PC-9 (cell line): ENCODE measurements at regions not wholly inside any gene's neighbourhood (a gene's known extent, or its start where the extent isn't known, plus 50 kb on each side); places are given as distances from the start of the nearest gene placed in this dataset.

Experiments used
- BruUV-seq: library from RNA; stranded (reverse); fragments of 400-500 nt; replicated peaks from 2 replicates; lab custom pipeline; 2021; lab: Mats Ljungman, UMichigan
- CTCF ChIA-PET: fragments of 300-600 bp; sonication (Branson Sonifier 250); formaldehyde crosslinking; loops from one replicate; lab custom pipeline; 2022; ENCODE audit warnings: antibody characterized with exemption; lab: Charles Lee
- POLR2A ChIA-PET: fragments of 300-600 bp; sonication (Branson Sonifier 250); formaldehyde crosslinking; loops from one replicate; lab custom pipeline; 2022; ENCODE audit warnings: antibody characterized with exemption; ENCODE audit not compliant: unreplicated experiment; lab: Charles Lee
- DNase-seq, 2 experiments: peaks; one replicate each; pipeline versions ENCODE4 v3.0.0 to v3.0.0-alpha.2; 2015 to 2022; ENCODE audit warnings: mixed read lengths in 1 of 2
- H2AFZ ChIP-seq: fragments of 200-600 bp; sonication (generic); 2 replicates; pipeline ENCODE4 v1.8.1; 2017; ENCODE audit warnings: antibody characterized with exemption
- H3F3A ChIP-seq: fragments of 200-600 bp; sonication (generic); 2 replicates; pipeline ENCODE4 v1.8.1; 2017; ENCODE audit warnings: antibody characterized with exemption, mild to moderate bottlenecking, low read depth; ENCODE audit not compliant: insufficient read depth
- H3K27ac ChIP-seq: fragments of 200-600 bp; sonication (generic); 2 replicates; pipeline ENCODE4 v1.6.1; 2016; ENCODE audit warnings: mixed run types
- H3K27me3 ChIP-seq: fragments of 200-600 bp; sonication (generic); 2 replicates; pipeline ENCODE4 v1.6.1; 2016; ENCODE audit warnings: low read depth, mixed run types; ENCODE audit not compliant: insufficient read depth
- H3K36me3 ChIP-seq: fragments of 200-600 bp; sonication (generic); 2 replicates; pipeline ENCODE4 v1.6.1; 2016; ENCODE audit warnings: low read depth, mixed run types
- H3K4me1 ChIP-seq: fragments of 200-600 bp; sonication (generic); replicated peaks from 2 replicates; pipeline ENCODE4 v1.6.1; 2016; ENCODE audit warnings: mixed run types; ENCODE audit not compliant: insufficient read depth
- H3K4me2 ChIP-seq: fragments of 200-600 bp; sonication (generic); 2 replicates; pipeline ENCODE4 v1.6.1; 2017; ENCODE audit warnings: mixed run types
- H3K4me3 ChIP-seq: fragments of 200-600 bp; sonication (generic); 2 replicates; pipeline ENCODE4 v1.6.1; 2016; ENCODE audit warnings: mixed run types
- H3K79me2 ChIP-seq: fragments of 200-600 bp; sonication (generic); 2 replicates; pipeline ENCODE4 v1.6.1; 2017; ENCODE audit warnings: low read depth, mixed run types
- H3K9me2 ChIP-seq: fragments of 200-600 bp; sonication (generic); 2 replicates; pipeline ENCODE4 v1.8.1; 2017; ENCODE audit warnings: mild to moderate bottlenecking; ENCODE audit not compliant: insufficient read depth
- H3K9me3 ChIP-seq: fragments of 200-600 bp; sonication (generic); 2 replicates; pipeline ENCODE4 v1.8.1; 2016; ENCODE audit warnings: low read depth; ENCODE audit not compliant: insufficient read depth
- H4K20me1 ChIP-seq: fragments of 200-600 bp; sonication (generic); 2 replicates; pipeline ENCODE4 v1.8.1; 2017; ENCODE audit not compliant: insufficient read depth
- EZH2 ChIP-seq: fragments of 200-600 bp; sonication (generic); IDR thresholded peaks from 2 replicates; pipeline ENCODE4 v1.8.0; 2017; ENCODE audit warnings: antibody characterized with exemption, low read depth
- intact Hi-C: fragments of 100-400 bp; cut with micrococcal nuclease; formaldehyde crosslinking; loops from one replicate; pipeline ENCODE4 v1.10.0; 2022; ENCODE audit not compliant: unreplicated experiment
- TF ChIP-seq, protein P1 (sequence below): fragments of 200-600 bp; sonication (generic); conservative IDR thresholded peaks from 2 replicates; pipeline ENCODE4 v1.6.1; 2017; ENCODE audit warnings: mixed run types, antibody characterized with exemption, mild to moderate bottlenecking, moderate library complexity

DNA sequence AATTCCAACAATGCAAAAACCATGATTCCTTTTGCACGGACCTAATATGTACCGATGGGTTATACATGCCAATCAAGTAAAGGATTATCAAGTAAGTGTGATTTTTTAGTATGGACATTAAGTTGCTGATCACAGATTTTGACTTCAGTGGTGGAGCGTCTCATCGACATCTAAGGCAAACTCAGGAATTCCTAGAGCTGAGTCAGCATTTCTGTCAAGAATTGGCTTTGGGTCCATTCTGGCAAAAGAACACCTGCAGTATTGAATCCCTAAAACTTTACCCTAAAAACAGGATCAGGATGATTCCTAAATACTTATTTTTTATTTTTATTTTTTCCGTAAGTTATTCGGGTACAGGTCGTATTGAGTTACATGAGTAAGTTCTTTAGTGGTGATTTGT lies 83.6 kb downstream of the HPGD start:
- Histone ChIP-seq H2AFZ (no peak overlapping the region), H3K27ac (no peak overlapping the region), H3K79me2 (no peaks in the 10 kb centered on the region), H3K27me3 (no peaks in the 10 kb centered on the region), H3K36me3 (no peaks in the 10 kb centered on the region), H3K4me1 (no peaks in the 10 kb centered on the region), H3K9me2 (no peaks in the 10 kb centered on the region), H4K20me1 (no peaks in the 10 kb centered on the region), H3K4me2 (no peak overlapping the region), H3K4me3 (no peak overlapping the region), H3K9me3 (no peaks in the 10 kb centered on the region), H3F3A (no peaks in the 10 kb centered on the region)
- TF ChIP-seq, protein P1, sequence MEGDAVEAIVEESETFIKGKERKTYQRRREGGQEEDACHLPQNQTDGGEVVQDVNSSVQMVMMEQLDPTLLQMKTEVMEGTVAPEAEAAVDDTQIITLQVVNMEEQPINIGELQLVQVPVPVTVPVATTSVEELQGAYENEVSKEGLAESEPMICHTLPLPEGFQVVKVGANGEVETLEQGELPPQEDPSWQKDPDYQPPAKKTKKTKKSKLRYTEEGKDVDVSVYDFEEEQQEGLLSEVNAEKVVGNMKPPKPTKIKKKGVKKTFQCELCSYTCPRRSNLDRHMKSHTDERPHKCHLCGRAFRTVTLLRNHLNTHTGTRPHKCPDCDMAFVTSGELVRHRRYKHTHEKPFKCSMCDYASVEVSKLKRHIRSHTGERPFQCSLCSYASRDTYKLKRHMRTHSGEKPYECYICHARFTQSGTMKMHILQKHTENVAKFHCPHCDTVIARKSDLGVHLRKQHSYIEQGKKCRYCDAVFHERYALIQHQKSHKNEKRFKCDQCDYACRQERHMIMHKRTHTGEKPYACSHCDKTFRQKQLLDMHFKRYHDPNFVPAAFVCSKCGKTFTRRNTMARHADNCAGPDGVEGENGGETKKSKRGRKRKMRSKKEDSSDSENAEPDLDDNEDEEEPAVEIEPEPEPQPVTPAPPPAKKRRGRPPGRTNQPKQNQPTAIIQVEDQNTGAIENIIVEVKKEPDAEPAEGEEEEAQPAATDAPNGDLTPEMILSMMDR = no peak
- no peak for TF ChIP-seq EZH2
- intact Hi-C loops = no loop called here
- no peak for DNase-seq
- POLR2A ChIA-PET = no interaction called here
- BruUV-seq = no TSS peak
- CTCF ChIA-PET = no interaction called here

DNA sequence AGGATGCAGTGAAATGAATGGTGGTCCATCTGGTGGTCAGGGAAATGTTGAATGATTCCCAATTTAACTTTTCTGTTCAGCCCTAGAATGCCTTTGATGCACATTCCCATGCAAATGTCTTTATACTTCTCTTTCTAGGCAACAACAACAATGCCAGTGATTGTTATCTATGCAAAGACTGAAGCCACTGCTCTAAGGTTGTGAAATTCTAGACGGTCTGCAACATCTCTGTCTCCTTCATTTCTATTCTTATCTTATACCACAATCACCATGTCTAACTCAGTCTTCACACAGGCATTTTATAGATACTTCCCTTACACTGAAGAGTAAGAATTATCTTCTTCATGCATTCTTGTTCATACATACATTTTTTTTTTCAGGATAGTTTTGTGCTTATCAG lies 84.5 kb downstream of the HPGD start:
- H3F3A ChIP-seq = no peaks in the 10 kb centered on the region
- CTCF ChIA-PET = no interaction called here
- no peaks in the 10 kb centered on the region for H3K4me1 ChIP-seq
- no peaks in the 10 kb centered on the region for H3K9me2 ChIP-seq
- no peak overlapping the region for H3K27ac ChIP-seq
- TF ChIP-seq, protein P1 = no peak
- no peak for TF ChIP-seq EZH2
- no peak overlapping the region for H2AFZ ChIP-seq
- no peaks in the 10 kb centered on the region for H3K9me3 ChIP-seq
- H3K4me2 ChIP-seq = no peak overlapping the region
- intact Hi-C loops = no loop called here
- no peak for DNase-seq
- H3K79me2 ChIP-seq = no peaks in the 10 kb centered on the region
- H4K20me1 ChIP-seq = no peaks in the 10 kb centered on the region
- H3K27me3 ChIP-seq = no peaks in the 10 kb centered on the region
- H3K36me3 ChIP-seq = no peaks in the 10 kb centered on the region
- POLR2A ChIA-PET = no interaction called here
- no TSS peak for BruUV-seq
- no peak overlapping the region for H3K4me3 ChIP-seq

DNA sequence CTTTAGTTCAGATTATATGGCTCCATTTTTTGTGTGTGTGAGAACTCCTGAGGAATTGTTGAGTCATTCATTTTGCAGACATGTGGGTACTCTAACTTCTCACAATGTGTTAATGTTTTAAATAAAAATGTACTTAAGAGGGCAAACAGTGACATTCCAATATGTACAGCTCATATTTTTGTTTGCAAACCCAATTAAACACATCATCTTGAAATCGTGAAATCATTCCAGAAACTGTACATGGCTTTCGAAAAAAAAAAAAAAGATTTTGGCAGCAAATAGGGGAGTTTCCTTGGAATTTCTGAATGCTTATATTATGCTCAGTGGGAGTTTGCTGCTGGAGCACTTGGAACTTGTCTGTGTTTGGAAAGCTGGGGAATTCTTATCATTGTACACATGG lies 85.0 kb downstream of the HPGD start:
- Histone ChIP-seq H3K4me1 (no peaks in the 10 kb centered on the region), H3K4me2 (no peak overlapping the region), H3F3A (no peaks in the 10 kb centered on the region), H3K4me3 (no peak overlapping the region), H3K79me2 (no peaks in the 10 kb centered on the region), H3K27me3 (no peaks in the 10 kb centered on the region), H3K36me3 (no peaks in the 10 kb centered on the region), H4K20me1 (no peaks in the 10 kb centered on the region), H3K27ac (no peak overlapping the region), H2AFZ (no peak overlapping the region), H3K9me3 (no peaks in the 10 kb centered on the region), H3K9me2 (no peaks in the 10 kb centered on the region)
- no peak for TF ChIP-seq EZH2
- TF ChIP-seq, protein P1 = no peak
- DNase-seq = no peak
- CTCF ChIA-PET = interaction anchor here (1.0 kb wide), 1 partner anchor 13 kb away, joined by 3 read pairs; no protein-coding TSS in a partner anchor
- POLR2A ChIA-PET = no interaction called here
- BruUV-seq = no TSS peak
- intact Hi-C loops = no loop called here
